GM12801 (cell line): ENCODE measurements at regions not wholly inside any gene's neighbourhood (a gene's known extent, or its start where the extent isn't known, plus 50 kb on each side); places are given as distances from the start of the nearest gene placed in this dataset.
A peak's percentile ranks its signal among the peaks of the same experiment; 100 is the strongest.

Experiments
- CTCF ChIP-seq: IDR thresholded peaks from one replicate; pipeline ENCODE4 v1.5.1; 2011; ENCODE audit warnings: control low read depth; ENCODE audit not compliant: insufficient read length; ENCODE audit errors: extremely low read depth

DNA sequence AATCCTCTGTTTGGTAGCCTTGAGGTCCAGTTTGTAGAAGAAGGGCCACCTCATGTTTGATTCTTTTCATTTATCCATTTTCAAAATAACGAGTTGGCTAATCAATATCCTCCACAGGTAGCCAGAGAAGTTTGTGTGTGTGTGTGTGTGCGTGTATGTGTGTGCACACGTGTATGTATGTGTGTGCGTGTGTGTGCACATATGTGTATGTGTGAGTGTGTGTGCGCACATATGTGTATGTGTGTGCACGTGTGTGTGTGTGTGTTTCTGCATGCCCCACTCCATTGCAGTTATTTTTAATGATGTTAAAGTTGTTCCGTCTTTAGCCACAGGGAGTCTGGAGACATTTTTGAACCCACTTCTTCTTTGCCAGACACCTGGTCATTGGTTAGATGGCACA, 112.8 kb upstream of the PRKCQ start:
- no peak for TF ChIP-seq CTCF

GRCh38 chr10:6692103-6692502, 112.0 kb upstream of the PRKCQ start:
- no peak for TF ChIP-seq CTCF

DNA sequence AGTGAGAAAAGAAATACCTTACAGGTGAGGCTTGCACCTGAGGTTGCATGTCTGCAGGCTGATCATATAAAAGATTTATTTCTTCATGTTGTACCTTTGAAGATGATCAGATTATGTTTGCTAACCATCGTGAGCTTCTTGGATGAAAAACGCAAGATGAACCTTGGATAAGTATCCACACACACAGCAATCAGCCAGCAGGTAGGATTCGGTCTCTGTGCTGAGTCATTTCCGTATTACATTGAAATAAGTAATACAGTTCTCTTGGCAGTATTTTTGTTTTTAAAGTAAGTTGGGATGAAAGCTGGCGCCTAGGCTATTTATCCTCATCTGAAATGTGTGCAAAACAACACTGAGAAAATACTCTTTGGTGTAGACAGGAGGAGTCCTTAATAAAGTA, 109.0 kb upstream of the PRKCQ start:
- no peak for TF ChIP-seq CTCF

DNA sequence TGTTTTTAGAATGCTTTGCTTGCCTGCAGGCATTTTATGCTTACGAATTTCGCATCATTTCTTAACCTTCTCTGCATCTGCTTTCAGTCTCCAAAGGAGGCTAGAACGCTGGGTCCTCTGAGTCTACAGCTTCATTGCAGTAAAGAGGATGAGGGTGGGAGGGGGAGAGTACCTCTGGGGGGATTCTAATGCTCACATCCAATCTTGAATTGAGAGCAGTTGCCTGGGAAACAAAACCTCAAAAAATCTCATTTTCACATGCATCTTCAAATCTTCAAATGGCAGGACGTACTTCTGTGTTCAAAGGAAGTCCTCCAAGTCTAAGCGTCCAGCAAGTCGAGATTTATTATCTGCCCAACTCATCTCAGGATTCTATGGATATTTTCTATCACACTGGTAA, 100.7 kb upstream of the PRKCQ start:
- no peak for TF ChIP-seq CTCF

DNA sequence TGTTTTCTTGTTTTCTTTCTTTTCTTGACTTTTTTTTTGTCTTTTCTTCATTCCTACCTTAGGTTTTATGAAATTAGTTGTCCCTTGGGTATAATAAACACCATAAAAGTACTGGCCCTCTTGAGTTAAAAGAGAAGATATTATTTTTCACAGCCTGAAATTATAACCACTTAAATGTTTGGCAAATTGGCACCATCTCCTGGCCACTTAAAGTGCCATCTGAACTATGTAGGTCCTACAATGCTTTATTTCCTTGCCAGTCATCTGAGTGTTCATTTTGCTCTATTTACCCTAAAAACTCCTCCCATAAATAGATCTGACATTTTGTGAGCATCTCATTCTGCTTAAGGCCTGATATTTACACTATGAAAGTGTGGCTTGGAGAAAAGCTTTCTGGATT, 98.9 kb upstream of the PRKCQ start:
- no peak for TF ChIP-seq CTCF

GRCh38 chr10:6678211-6678803, 98.2 kb upstream of the PRKCQ start:
- peak; percentile 12 for TF ChIP-seq CTCF

GRCh38 chr10:6674291-6674690, 94.2 kb upstream of the PRKCQ start:
- TF ChIP-seq CTCF = no peak
